ENCODE measurements at regions not wholly inside any gene's neighbourhood (a gene's known extent, or its start where the extent isn't known, plus 50 kb on each side); places are given as distances from the start of the nearest gene placed in this dataset.

DNA sequence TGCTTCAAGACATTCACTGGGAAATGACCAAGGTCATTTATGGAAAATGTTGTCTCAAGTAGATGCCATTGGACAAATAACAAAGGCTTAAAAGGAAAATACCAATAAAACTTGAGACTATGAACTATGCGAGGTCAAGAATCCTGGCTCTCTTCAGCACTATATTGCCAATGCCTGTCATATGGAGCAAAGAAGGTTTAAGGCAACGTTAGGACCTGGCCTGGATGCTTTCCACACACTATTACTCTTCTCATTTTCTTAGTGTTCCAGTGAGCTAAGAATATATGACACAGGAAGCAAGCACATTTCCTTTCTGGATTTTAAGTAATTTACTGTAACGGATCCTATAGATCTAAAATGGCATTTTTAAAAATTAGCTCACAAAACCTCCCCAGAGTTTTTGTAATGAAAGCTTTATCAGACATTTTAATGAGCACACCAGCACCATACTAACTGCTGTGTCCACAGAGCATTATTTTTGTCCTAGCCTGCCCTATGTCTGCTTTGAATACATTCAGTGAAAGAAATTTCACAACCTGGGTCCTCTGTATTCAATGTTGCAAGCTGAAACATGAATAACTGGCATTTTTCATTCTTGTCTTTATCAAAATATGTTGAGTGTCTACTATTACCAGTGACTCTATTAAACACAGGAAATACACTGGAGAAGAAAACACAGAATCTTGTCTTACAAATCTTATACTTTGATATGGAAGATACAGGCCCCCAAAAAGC, 315.6 kb downstream of the CETN3 start:
- TF ChIP-seq POLR2A (IDR thresholded peaks at IDR 0.05; ENCODE audit: low read depth, low read length) (no peak), POLR2AphosphoS5 (IDR thresholded peaks at IDR 0.05; ENCODE audit: low read depth, low read length) (no peak)

All from GM12892 (cell line).